B cell (primary cell): ENCODE measurements at regions not wholly inside any gene's neighbourhood (a gene's known extent, or its start where the extent isn't known, plus 50 kb on each side); places are given as distances from the start of the nearest gene placed in this dataset. TPM values are rescaled to one million over a fixed set of nuclear protein-coding genes. Genes with fewer than 3 reads are reported as not detected.

Experiments used
- ATAC-seq: fragments of 200-7000 bp; cut with Tn5 transposase; one replicate; pipeline ENCODE4 v1.10.0; 2021; ENCODE audit warnings: low read depth, mild to moderate bottlenecking, moderate number of reproducible peaks, moderate library complexity
- CTCF ChIA-PET: fragments of 350-600 bp; sonication (Branson Sonifier 250); formaldehyde crosslinking; loops from one replicate; lab custom pipeline; 2021; ENCODE audit warnings: antibody characterized with exemption, inconsistent platforms; lab: Charles Lee
- POLR2A ChIA-PET: fragments of 350-600 bp; sonication (Branson Sonifier 250); formaldehyde crosslinking; loops from one replicate; lab custom pipeline; 2021; ENCODE audit warnings: antibody characterized with exemption; lab: Charles Lee
- DNase-seq: peaks from one replicate; pipeline ENCODE4 v3.0.0; 2013
- H2AFZ ChIP-seq: 2 replicates; pipeline ENCODE4 v1.6.1; 2012; ENCODE audit warnings: mild to moderate bottlenecking, low read depth, low read length; ENCODE audit not compliant: insufficient read depth, poor library complexity, severe bottlenecking
- H3K27ac ChIP-seq, 2 donors: 1 replicate in 1 of 2; 2 replicates in 1 of 2; pipeline ENCODE4 v1.5.1; 2012 to 2013; ENCODE audit warnings: low read length in 2 of 2, mild to moderate bottlenecking in 2 of 2, moderate library complexity in 1 of 2
- H3K27me3 ChIP-seq, 4 experiments: fragments of 200-600 bp in 1 of 4; sonication (generic) in 1 of 4; replicated peaks in 1 of 4; 1 replicate in 2 of 4; 2 replicates in 2 of 4; pipeline versions ENCODE4 v1.6.1 to v1.7.0; 2013 to 2016; ENCODE audit warnings: low read length in 3 of 4, mild to moderate bottlenecking in 2 of 4, mixed read lengths in 1 of 4, moderate library complexity in 1 of 4; ENCODE audit not compliant: insufficient read depth in 4 of 4, control insufficient read depth in 3 of 4; ENCODE audit errors: control extremely low read depth in 1 of 4
- H3K36me3 ChIP-seq, 2 experiments: replicated peaks in 1 of 2; 1 replicate in 1 of 2; 2 replicates in 1 of 2; pipeline versions ENCODE4 v1.6.1 to v1.7.1; 2013; ENCODE audit warnings: low read length in 1 of 2; ENCODE audit not compliant: insufficient read depth in 2 of 2, control insufficient read depth in 1 of 2; ENCODE audit errors: control extremely low read depth in 1 of 2, extremely low read depth in 1 of 2
- H3K4me1 ChIP-seq, 2 donors: fragments of 200-600 bp in 1 of 2; sonication (generic) in 1 of 2; 1 replicate in 1 of 2; 2 replicates in 1 of 2; pipeline versions ENCODE4 v1.5.1 to v1.6.1; 2013 to 2017; ENCODE audit warnings: low read length in 2 of 2; ENCODE audit not compliant: control insufficient read depth in 2 of 2, insufficient read depth in 2 of 2
- H3K4me2 ChIP-seq: replicated peaks from 2 replicates; pipeline ENCODE3; 2012; ENCODE audit warnings: mild to moderate bottlenecking, low read depth, low read length; ENCODE audit not compliant: poor library complexity, severe bottlenecking
- H3K4me3 ChIP-seq, 5 experiments: fragments of 200-600 bp in 1 of 5; sonication (generic) in 1 of 5; 1 replicate in 3 of 5; 2 replicates in 2 of 5; pipeline versions ENCODE4 v1.5.1 to v1.7.0; 2011 to 2016; ENCODE audit warnings: low read length in 4 of 5, mild to moderate bottlenecking in 4 of 5, low read depth in 2 of 5, control low read depth in 1 of 5, moderate library complexity in 1 of 5; ENCODE audit not compliant: insufficient read depth in 1 of 5; ENCODE audit errors: control extremely low read depth in 1 of 5, extremely low read depth in 1 of 5
- H3K79me2 ChIP-seq: fragments of 200-600 bp; sonication (generic); one replicate; pipeline ENCODE4 v1.6.0; 2016; ENCODE audit warnings: low read length; ENCODE audit not compliant: control insufficient read depth, insufficient read depth
- H3K9ac ChIP-seq: fragments of 200-600 bp; sonication (generic); 2 replicates; pipeline ENCODE4 v1.6.1; 2017; ENCODE audit warnings: mild to moderate bottlenecking, low read length, moderate library complexity
- H3K9me3 ChIP-seq, 3 donors: one replicate each; pipeline versions ENCODE4 v1.6.1 to v1.7.1; 2013; ENCODE audit warnings: low read length in 2 of 3; ENCODE audit not compliant: control insufficient read depth in 2 of 3, insufficient read depth in 1 of 3; ENCODE audit errors: control extremely low read depth in 1 of 3
- H4K20me1 ChIP-seq: 2 replicates; pipeline ENCODE4 v1.6.0; 2012; ENCODE audit warnings: mild to moderate bottlenecking, low read length; ENCODE audit not compliant: insufficient read depth, control insufficient read depth, poor library complexity, severe bottlenecking
- H3K27ac Mint-ChIP-seq: one replicate; pipeline ENCODE4 v1.8.0; 2021; ENCODE audit warnings: mixed read lengths
- H3K27me3 Mint-ChIP-seq: one replicate; pipeline ENCODE4 v1.8.0; 2021; ENCODE audit warnings: mixed read lengths
- H3K4me1 Mint-ChIP-seq: one replicate; pipeline ENCODE4 v1.8.0; 2021; ENCODE audit warnings: mixed read lengths
- H3K4me3 Mint-ChIP-seq: one replicate; pipeline ENCODE4 v1.8.0; 2021; ENCODE audit warnings: mixed read lengths
- H3K9me3 Mint-ChIP-seq: one replicate; pipeline ENCODE4 v1.8.0; 2022; ENCODE audit warnings: mixed read lengths; ENCODE audit not compliant: insufficient read depth
- EZH2 ChIP-seq: IDR thresholded peaks from 2 replicates; pipeline ENCODE4 v1.6.1; 2012; ENCODE audit warnings: borderline replicate concordance, low read depth, mild to moderate bottlenecking, moderate library complexity, low read length; ENCODE audit not compliant: insufficient read depth, poor library complexity, severe bottlenecking
- WGBS: methylation state at CpG from one replicate; pipeline ENCODE4 v1.1.5; 2013; ENCODE audit warnings: missing lambda C conversion rate; ENCODE audit not compliant: insufficient coverage; 5-methylcytosine and 5-hydroxymethylcytosine counted together
- intact Hi-C: fragments of 100-400 bp; cut with micrococcal nuclease; formaldehyde crosslinking; loops from one replicate; pipeline ENCODE4 v1.10.0; 2022
- small RNA-seq: library from RNA; depleted of rRNA; stranded (forward); fragments of <200 nt; gene quantifications from one replicate; pipeline ENCODE3, GENCODE V24; 2012; ENCODE audit warnings: low replicate concordance, low read depth; ENCODE audit not compliant: insufficient read length
- TF ChIP-seq, protein P1 (sequence below): fragments of 200-600 bp; IDR thresholded peaks from one replicate; pipeline ENCODE4 v1.8.0; 2022; ENCODE audit warnings: antibody characterized with exemption, mild to moderate bottlenecking

DNA sequence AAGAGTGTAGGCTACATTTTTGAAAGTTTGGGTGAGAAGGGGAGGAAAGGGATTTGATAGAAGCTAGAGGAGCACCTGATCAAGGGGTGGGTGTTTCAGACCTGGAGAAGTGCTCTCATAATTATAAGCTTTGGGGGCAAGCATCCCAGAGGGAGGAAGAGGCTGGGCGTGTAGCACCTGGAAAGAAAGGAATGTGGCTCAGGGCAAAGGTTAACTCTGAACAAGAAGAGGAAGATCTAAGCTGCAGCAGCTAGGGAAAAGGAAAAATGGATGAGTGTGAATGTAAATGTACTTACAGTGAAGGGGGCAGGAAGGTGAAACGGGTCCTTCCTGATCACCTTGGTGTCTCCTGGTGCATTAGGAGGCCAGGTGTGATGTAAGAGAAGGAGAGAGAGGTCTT, 49.8 kb upstream of the ANKRD55 start:
- H3K27ac Mint-ChIP-seq: no peak overlapping the region

More for the DNA sequence above, 49.8 kb upstream of the ANKRD55 start:
- 76% methylated on average over 2 of the region's 2 CpGs for WGBS
- H3K4me3 Mint-ChIP-seq: no peak overlapping the region
- Histone ChIP-seq H3K4me3 (no peak overlapping the region), H3K4me1 (peaks cover 0 to under 1% of the 10 kb centered on the region in 2 donors), H3K4me2 (no peak overlapping the region), H2AFZ (no peak overlapping the region), H3K36me3 (no peaks in the 10 kb centered on the region), H3K9me3 (no peaks in the 10 kb centered on the region), H3K27ac (no peak overlapping the region), H4K20me1 (no peaks in the 10 kb centered on the region), H3K79me2 (no peaks in the 10 kb centered on the region), H3K27me3 (no peaks in the 10 kb centered on the region), H3K9ac (no peak overlapping the region)
- H3K9me3 Mint-ChIP-seq: no peaks in the 10 kb centered on the region
- ATAC-seq (no peak), DNase-seq (no peak)
- no peak for TF ChIP-seq EZH2
- TF ChIP-seq, protein P1, sequence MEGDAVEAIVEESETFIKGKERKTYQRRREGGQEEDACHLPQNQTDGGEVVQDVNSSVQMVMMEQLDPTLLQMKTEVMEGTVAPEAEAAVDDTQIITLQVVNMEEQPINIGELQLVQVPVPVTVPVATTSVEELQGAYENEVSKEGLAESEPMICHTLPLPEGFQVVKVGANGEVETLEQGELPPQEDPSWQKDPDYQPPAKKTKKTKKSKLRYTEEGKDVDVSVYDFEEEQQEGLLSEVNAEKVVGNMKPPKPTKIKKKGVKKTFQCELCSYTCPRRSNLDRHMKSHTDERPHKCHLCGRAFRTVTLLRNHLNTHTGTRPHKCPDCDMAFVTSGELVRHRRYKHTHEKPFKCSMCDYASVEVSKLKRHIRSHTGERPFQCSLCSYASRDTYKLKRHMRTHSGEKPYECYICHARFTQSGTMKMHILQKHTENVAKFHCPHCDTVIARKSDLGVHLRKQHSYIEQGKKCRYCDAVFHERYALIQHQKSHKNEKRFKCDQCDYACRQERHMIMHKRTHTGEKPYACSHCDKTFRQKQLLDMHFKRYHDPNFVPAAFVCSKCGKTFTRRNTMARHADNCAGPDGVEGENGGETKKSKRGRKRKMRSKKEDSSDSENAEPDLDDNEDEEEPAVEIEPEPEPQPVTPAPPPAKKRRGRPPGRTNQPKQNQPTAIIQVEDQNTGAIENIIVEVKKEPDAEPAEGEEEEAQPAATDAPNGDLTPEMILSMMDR: no peak
- no peaks in the 10 kb centered on the region for H3K4me1 Mint-ChIP-seq
- POLR2A ChIA-PET: no interaction called here
- H3K27me3 Mint-ChIP-seq: no peaks in the 10 kb centered on the region
- intact Hi-C loops: no loop called here
- CTCF ChIA-PET: interaction anchor here (1.6 to 1.7 kb wide), 2 partner anchors 13 to 69 kb away, joined by 3 to 7 read pairs; no protein-coding TSS in a partner anchor

Small RNAs in the stretch of these regions (small RNA-seq; reads per million reads assigned to genes)
- gene HMGN1P17: not detected
- not detected for gene RNU6ATAC2P
